GM19372 (cell line): ENCODE measurements at regions not wholly inside any gene's neighbourhood (a gene's known extent, or its start where the extent isn't known, plus 50 kb on each side); places are given as distances from the start of the nearest gene placed in this dataset.

Experiments used
- ATAC-seq: cut with Tn5 transposase; IDR thresholded peaks from one replicate; pipeline ENCODE4 v1.9.1; 2021; ENCODE audit warnings: mild to moderate bottlenecking, low read depth, moderate library complexity; ENCODE audit not compliant: unreplicated experiment

DNA sequence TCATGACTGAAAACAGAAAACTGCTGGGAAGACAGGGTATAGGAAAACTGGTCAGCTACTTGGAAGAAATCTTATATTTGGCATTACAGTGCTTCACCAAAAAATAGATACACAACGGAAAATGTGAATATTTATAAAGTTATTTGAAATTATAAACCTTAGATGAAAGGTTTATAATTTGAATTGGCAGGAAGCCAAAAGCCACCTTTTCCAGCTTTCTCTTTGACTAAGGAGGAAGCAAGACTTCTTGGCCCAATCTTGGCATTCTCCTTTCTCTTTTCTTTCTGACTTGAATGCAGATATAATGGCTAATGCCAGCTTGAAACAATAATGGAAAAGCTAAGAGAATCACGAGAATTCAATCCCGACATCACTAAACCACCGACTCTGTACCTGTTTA is 196.5 kb upstream of the PIK3C3 start:
- no peak for ATAC-seq

- no peak for ATAC-seq
Measured at GRCh38 chr18:41756141-41756540, 198.9 kb upstream of the PIK3C3 start.

GRCh38 chr18:41754332-41754731 is 200.7 kb upstream of the PIK3C3 start:
- ATAC-seq = no peak

GRCh38 chr18:41753826-41754225 is 201.2 kb upstream of the PIK3C3 start:
- ATAC-seq = no peak

DNA sequence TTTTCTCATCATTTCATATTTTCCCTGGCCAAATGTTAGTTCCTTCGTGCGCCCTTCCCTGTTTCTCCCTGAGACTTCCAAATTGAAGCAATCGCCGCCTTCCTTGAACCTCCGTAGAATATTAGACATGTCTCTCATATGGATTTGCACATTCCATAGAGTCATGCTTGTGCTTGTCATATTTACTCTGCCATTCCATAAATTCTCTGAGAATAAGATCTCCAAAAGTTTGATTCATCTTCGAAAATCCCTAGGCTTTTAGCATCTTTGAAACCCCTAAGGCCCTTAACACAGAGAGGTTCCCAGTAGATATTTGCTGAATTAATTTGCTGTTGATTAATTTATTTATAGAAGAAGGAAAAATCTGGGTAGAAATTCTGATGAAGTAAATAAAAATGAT is 202.2 kb upstream of the PIK3C3 start:
- ATAC-seq = no peak

DNA sequence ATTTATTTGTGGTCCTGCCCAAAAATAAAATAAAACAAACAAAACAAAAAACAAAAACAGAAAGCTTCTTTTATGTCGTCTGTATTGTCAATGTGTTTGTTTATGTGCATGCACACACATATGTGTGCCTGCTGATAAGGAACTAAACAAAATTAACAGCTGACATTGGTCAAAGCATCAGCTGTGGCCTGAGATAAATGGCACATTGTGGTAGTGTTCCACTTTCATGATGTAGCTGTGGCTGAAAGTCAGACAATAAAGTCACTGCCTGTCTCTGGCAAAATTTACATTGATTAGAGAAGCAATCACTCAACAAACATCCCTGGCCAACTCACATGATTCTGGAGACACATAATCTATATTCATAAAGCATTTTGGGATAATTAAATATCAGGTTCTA is 203.4 kb upstream of the PIK3C3 start:
- ATAC-seq = no peak

DNA sequence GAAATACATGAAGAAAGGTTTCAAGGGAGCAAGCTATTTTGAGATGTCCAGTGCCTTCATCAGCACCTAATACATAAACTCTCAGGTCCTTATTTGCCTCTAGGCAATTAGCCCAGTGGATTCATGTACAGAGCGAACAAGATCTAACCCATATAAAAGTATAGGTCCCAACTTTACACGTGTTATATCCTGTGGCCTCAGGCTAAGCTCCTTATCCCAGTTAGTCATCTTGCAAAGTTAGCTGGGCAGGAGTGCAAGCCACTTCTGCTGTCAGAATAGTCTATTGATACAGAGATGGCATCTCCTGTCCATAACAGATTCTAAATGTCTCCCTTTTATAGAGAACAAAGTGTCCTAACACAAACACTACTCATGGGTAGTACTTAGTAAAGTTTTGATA is 203.9 kb upstream of the PIK3C3 start:
- ATAC-seq = no peak

DNA sequence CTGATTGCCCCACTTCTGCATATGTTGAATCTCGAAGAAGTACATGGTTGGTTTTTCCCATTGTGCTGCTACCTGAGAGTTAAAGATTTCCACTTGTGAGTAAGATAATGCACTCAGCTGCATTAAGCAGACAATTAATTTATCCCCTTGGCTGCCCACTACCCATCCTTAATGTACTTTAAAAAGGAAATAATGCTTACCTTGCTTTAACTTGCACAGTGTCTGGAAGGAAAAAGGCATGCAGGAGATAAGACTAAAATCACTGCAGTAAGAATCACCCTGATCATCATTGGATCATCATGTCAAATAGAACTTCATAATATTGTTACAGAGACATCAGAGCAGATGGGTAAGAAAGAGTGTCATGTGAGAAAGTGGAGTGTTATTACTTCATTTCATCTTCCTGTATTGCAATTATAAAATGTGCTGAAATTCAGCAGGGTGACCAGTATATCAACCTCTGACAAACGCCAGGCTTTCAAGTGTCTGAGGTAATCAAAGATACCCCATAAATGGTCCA is 207.3 kb upstream of the PIK3C3 start:
- no peak for ATAC-seq

DNA sequence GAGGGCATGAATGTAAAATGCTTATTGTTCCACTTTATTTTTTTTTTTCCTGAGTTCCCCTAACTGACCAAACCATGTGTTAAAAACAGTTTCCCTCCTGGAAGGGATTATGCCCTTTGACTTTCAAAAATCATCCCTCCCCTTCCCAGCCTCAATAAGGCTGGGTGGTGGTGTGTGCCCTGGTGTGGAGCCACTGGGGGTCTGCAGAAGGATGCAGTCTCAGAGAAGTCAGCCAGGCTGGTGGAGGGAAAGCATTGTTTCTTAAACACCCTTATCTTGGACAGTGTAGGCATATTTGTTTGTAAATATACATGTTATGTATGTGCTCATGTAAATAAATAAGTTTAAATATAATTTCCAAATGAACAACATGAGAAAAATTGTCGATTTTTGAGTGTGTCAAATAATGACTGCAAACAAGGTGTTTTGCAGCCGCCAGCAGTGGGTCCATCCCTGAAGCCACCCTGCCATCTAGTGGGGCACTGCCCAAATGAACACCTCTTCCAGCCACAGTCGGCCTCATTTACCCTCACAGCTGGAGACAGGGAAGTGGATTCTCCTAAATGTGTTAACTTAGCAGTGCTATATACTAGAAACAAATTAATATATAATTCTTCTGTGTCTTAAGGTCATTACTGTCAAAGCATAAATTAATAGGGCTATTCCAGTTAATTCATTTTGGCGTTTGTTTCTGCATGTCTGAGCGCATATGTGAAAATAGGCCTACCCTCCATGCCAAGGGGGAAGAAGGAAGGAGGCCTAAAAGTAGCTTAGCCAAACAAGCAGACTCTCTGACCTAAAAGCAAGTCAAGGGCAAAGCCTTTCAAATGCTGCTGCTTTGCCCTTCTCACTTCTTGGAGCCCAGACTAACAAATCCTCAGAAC is 209.6 kb upstream of the PIK3C3 start:
- ATAC-seq = peak; percentile 69

GRCh38 chr18:41744421-41745030 is 210.5 kb upstream of the PIK3C3 start:
- ATAC-seq = no peak

GRCh38 chr18:41737218-41737617 is 217.8 kb upstream of the PIK3C3 start:
- ATAC-seq = no peak

GRCh38 chr18:41734917-41735316 is 220.1 kb upstream of the PIK3C3 start:
- no peak for ATAC-seq

GRCh38 chr18:41732356-41732755 is 222.7 kb upstream of the PIK3C3 start:
- ATAC-seq = no peak

GRCh38 chr18:41731884-41732283 is 223.2 kb upstream of the PIK3C3 start:
- ATAC-seq = no peak

DNA sequence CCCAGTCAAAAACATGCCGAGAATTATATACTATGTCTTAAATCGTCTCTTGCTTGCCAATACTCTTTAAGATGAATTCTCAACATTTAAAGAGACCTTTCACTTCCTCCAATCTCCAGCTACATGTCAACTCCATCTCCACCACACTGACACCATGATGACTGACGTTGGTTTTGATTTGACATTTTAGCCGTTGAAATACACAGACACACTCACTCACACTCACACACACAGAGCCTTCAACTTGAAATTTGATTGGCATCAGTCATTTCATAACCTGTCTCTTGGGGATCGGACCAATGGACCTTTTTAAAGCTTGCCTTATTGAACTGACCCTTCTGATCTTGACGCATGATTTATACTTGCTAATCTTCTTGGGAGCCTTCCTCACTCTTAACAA is 230.8 kb upstream of the PIK3C3 start:
- no peak for ATAC-seq

DNA sequence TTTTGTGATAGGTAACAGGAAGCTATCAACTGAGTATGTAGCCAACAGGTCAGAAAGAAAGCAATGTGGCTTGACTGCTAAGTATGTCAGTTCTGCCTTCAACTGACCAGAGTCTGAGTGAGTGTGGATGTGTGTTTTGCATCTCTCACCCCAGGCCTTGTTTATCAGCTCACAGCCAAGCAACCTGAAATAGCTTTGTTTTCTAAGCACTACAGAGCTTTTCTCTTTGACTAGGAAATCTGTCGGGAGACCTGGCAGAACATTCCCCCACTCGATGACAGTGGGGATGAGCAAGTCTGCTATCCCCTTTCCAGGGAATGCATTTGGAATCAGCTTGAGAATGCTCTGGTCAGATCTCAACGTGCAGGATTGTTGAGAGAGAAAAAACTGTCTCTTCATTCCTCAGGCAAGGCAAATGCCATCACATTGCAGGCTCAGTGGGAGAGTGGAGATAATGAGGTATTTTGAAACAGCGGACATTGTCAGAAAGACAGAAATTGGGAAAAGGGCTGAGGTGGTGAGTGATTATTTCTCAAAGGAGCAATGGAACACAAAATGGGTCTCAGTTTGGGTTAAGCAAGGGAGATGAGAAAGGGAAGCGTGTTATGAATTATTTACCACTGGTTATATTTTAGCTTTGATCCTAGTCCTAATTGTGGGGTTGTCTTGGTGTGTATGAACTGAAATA is 233.8 kb upstream of the PIK3C3 start:
- ATAC-seq = no peak

DNA sequence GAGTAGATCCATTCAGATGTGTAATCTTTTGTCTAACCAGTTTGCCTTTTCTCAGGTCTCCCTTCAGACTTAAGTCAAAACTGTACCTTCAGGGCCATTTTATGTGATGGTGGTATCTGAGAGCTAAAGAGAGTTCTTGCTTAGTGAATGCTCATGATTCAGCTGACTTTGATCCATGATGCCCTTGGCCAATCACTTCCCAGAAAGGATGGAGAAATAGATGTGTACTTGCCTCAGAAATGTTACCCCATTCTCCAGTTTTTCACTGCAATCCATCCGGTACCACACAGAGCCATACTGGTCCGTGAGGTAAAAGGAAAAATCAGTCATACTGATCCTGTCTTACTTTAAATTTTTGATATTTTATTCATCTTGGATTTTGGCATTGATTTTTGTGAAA is 234.8 kb upstream of the PIK3C3 start:
- ATAC-seq = no peak

DNA sequence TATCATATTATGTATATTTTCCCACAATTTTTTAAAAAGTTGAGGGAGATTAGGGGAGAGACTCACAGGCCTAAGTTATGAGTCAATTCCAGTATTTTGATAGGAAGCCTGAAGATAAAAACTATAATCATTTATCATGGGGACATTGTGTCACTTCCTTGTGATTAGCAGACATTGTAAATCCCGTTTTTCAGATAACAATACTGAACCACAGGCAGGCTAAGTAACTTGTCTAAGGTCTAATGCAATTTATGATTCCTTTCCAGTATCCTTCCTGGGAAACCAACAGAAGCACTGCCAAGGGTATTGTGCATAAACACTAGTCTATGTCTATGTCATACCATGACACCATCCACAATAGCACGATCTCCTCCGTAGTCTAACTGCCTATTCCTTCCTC is 235.2 kb upstream of the PIK3C3 start:
- ATAC-seq = no peak

- no peak for ATAC-seq
Measured at GRCh38 chr18:41714872-41715271, 240.2 kb upstream of the PIK3C3 start.

DNA sequence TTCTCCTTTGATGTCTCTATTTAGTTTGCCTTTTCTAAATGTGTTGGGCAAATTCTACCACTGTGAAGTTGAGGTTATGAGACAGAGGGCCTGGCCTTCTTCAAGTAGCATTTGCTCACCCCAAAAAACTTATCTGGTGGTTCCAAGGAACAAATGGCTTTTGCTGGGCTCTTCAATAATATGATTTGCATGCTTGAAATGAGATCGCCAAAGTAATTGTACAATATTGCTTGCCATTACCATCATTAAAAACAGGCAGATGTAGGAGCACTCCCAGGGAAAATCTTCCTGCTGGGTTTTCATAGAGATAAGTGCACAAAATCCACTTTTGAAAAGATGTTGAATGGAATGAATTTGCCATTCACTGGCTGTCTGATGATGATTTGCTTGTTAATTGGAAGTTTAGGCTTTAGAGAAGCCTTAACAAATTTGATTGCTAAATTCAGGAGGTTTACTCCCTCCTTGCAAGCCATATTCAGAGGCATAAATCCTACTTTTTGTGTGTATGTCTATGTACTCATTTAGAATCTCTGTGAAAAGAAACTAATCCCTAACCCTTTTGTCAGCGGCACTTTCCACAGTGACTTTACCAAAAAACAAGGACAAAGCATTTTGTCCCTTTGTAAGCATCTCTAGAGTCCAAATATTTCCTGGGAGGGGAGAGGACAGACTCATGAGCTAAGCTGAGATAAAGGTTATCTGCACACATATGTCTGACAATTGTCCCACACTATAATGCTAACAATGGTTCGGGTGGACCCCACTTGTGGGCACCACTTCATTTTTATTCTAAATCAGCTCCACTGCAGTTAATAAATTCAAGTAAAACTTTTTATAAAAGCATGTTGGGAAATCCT is 240.8 kb upstream of the PIK3C3 start:
- ATAC-seq = no peak
